ENCODE measurements at regions not wholly inside any gene's neighbourhood (a gene's known extent, or its start where the extent isn't known, plus 50 kb on each side); places are given as distances from the start of the nearest gene placed in this dataset.

DNA sequence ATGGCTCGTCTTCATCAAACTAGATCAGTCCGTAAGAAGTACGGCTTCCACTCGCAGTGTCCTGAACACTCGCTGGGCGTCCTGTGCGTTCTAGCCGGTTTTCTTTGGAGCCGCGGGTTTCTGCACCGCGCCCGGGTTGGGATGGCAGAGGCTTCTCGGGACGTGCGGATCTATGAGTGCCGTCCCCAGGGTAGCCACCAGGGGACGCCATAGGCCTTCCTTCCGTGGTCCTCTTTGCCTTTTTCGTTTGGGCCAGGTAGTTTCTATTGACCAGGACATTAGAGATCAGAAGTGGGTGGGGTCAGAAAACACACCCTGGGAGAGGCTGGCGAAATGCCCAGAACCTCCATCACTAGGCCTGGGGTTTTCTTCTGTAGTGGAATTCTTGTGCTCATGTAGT lies 273.8 kb downstream of the FAM72C start:
- no peak overlapping the region for H3K4me3 ChIP-seq (ENCODE audit: low read depth, low read length)
- TF ChIP-seq, protein P1, sequence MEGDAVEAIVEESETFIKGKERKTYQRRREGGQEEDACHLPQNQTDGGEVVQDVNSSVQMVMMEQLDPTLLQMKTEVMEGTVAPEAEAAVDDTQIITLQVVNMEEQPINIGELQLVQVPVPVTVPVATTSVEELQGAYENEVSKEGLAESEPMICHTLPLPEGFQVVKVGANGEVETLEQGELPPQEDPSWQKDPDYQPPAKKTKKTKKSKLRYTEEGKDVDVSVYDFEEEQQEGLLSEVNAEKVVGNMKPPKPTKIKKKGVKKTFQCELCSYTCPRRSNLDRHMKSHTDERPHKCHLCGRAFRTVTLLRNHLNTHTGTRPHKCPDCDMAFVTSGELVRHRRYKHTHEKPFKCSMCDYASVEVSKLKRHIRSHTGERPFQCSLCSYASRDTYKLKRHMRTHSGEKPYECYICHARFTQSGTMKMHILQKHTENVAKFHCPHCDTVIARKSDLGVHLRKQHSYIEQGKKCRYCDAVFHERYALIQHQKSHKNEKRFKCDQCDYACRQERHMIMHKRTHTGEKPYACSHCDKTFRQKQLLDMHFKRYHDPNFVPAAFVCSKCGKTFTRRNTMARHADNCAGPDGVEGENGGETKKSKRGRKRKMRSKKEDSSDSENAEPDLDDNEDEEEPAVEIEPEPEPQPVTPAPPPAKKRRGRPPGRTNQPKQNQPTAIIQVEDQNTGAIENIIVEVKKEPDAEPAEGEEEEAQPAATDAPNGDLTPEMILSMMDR (conservative IDR thresholded peaks at IDR 0.05; ENCODE audit: low read depth, low read length) = peak; percentile 79
- DNase-seq (ENCODE audit: low read depth) = no peak

DNA sequence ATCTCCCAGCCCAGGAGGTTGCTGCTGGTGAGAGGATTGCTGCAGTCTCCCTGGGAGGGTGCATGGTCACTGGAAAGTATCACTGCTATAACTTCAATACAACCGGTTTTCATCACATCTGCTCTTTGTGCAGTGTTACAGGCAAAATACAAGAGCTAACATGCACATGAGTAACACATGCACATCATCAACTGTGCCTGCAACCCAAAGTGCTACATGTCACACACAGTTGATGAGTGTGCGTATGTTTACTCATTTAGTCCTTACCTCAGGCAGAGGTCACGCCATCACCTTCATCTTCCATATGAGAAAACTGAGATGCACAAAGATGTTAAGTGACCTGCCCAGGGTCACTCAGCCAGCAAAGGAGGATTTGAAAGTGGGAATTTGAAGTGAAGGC lies 277.7 kb downstream of the FAM72C start:
- no peak overlapping the region for H3K4me3 ChIP-seq (ENCODE audit: low read depth, low read length)
- TF ChIP-seq, protein P1 (conservative IDR thresholded peaks at IDR 0.05; ENCODE audit: low read depth, low read length) = no peak
- DNase-seq (ENCODE audit: low read depth) = no peak

DNA sequence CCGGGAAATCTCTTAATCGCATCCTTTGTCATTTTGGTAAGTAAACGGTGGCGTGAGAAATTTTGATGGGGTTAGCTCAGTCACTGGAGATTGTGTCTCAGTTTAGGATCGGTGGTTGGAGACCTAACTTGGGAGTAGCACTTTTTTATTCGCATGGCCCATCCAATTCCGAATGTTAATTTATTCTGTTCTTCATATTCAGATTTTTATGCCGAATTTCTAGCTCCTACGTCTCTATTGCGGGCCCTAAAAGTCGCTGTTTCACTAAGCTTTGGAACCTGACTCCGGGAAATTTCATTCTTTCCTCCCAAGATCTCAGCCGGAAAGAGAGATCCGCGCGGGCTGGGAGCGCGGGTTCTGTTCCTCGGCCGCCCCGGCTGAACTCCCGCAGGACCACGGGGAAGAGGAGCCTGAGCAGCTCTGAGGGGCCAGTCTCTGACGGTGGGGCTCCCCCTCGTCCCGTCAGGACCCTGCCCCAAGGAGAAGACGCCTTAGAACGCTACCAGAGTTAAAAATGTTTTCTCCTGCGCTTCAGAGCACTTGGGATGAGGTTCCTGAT lies 279.7 kb downstream of the FAM72C start:
- DNase-seq (ENCODE audit: low read depth) = no peak
- no peak overlapping the region for H3K4me3 ChIP-seq (ENCODE audit: low read depth, low read length)
- TF ChIP-seq, protein P1 (conservative IDR thresholded peaks at IDR 0.05; ENCODE audit: low read depth, low read length) = no peak

DNA sequence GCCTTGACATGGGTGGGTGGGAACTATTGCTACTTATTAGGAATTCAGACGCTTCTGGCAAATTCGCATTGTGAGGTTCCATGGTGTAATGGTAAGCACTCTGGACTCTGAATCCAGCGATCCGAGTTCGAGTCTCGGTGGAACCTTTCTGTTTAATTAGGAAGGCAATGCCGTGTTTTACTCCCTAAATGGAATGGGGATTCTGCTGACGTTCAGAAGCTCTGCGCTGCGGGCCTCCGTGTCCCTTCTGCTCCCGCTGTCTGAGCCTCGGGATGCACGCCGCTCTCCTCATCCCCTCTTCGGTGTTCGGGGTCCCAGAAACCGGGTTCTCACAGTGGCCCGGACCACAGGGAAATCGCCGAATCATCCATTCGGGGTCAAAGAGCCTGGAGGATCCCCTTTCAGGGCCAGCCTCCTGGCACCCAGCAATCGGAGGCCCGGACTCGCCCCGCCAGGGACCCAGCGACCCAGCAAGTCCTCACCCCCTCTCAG lies 280.3 kb downstream of the FAM72C start:
- DNase-seq (ENCODE audit: low read depth) = no peak
- no peak overlapping the region for H3K4me3 ChIP-seq (ENCODE audit: low read depth, low read length)
- TF ChIP-seq, protein P1 (conservative IDR thresholded peaks at IDR 0.05; ENCODE audit: low read depth, low read length) = no peak

DNA sequence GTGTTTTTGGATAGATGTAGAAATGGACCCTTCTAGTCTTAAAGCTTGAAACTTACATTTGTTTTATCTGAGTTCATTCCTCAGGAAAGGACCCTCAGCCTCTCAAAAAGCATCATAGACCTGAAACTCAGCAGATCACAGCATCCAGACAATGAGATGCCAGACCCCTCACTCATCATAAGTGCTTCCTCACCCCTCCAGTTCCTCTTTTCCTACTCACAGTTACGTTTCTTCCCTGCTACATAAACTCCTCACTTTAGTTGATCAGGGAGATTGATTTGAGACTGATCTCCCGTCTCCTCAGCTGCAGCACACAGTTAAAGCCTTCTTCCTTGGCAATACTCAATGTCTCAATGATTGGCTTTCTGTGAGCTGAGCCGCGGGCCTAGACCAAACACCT lies 282.0 kb downstream of the FAM72C start:
- TF ChIP-seq, protein P1 (conservative IDR thresholded peaks at IDR 0.05; ENCODE audit: low read depth, low read length) = no peak
- no peak overlapping the region for H3K4me3 ChIP-seq (ENCODE audit: low read depth, low read length)
- no peak for DNase-seq (ENCODE audit: low read depth)

DNA sequence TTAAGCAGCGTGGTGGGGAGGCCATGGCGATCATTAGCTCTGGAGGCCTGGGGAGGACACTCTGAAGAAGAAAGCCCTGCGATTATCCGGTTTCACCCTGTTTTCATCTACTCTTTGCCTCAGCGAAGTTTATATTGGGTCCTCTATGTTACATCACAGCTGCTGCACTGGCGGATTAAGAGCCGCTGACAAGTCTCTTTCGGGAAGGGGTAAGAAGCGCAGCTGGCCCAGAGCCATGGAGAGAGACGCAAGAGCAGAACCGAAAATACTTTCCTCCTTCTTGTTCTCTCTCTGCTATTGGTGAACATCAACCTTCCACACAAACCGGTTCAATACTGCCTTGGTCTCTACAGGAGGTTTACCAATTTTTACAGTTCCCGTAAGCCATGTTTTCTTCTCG lies 291.5 kb downstream of the FAM72C start:
- TF ChIP-seq, protein P1 (conservative IDR thresholded peaks at IDR 0.05; ENCODE audit: low read depth, low read length) = no peak
- DNase-seq (ENCODE audit: low read depth) = no peak
- no peak overlapping the region for H3K4me3 ChIP-seq (ENCODE audit: low read depth, low read length)

DNA sequence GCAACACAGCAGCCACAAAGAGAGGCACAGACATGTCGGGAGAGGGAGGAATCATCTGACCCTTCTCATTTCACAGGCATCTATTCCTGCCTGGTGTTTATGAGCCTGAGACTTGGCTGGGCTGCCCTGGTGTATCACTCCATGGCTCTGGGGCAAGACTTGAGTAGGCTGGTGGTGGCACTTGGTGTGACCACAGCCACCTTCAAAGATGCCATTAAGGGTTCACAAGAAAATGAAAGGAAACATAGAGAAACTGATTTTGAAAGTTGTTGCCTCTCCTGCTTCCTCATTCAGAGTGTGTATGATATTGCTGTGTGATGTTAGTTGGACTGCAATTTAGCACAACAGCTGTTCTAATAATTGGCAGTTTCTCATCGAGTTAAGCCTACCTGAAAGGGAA lies 298.8 kb downstream of the FAM72C start:
- DNase-seq (ENCODE audit: low read depth) = no peak
- TF ChIP-seq, protein P1 (conservative IDR thresholded peaks at IDR 0.05; ENCODE audit: low read depth, low read length) = no peak
- no peak overlapping the region for H3K4me3 ChIP-seq (ENCODE audit: low read depth, low read length)
